HTR-8/SVneo (cell line): ENCODE measurements at regions not wholly inside any gene's neighbourhood (a gene's known extent, or its start where the extent isn't known, plus 50 kb on each side); places are given as distances from the start of the nearest gene placed in this dataset.
A peak's percentile ranks its signal among the peaks of the same experiment; 100 is the strongest.
"Not testable (repeated sequence)": the region's sequence is repeated elsewhere in the genome, so short reads cannot be mapped to it uniquely, and the experiment has no call there.

ENCODE experiments used
- DNase-seq: peaks from one replicate; pipeline ENCODE4 v3.0.0; 2011; ENCODE audit warnings: low spot score, mixed read lengths; ENCODE audit not compliant: insufficient read length
- FAIRE-seq: peaks from 2 replicates; lab custom pipeline; 2011; peaks lifted over from hg19 to GRCh38; lab: Jason Lieb, UNC

- DNase-seq (no peak), FAIRE-seq (no peak)
Measured at GRCh38 chr3:87448558-87448957, 172.2 kb upstream of the POU1F1 start.

DNA sequence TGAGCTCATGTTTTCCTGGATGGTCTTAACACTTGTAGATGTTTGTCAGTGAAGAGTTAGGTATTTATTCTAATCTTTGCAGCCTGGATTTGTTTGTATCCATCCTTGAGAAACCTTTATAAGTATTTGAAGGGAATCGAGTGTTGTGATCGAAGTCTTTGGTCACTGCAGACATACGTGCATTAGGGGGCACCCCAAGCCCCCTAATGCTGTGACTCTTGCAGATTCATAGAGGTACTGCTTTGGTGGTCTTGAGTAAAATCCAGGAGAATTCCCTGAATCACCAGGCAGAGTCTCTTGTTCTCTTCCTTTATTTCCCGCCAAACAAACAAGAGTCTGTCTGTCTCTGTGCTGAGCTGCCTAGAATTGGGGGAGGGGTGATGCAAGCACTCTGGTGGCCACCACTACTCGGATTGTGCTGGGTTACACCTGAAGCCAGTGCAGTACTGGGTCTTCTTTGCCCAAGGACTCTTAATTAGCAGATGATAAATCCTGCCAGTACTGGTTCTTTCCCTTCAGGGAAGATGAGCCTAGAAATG is 170.5 kb upstream of the POU1F1 start:
- FAIRE-seq (no peak), DNase-seq (no peak)

GRCh38 chr3:87442470-87442869 is 166.1 kb upstream of the POU1F1 start:
- no peak for FAIRE-seq
- DNase-seq = no peak

GRCh38 chr3:87437765-87438164 is 161.4 kb upstream of the POU1F1 start:
- DNase-seq = no peak

GRCh38 chr3:87436781-87437543 is 160.6 kb upstream of the POU1F1 start:
- FAIRE-seq = peak; percentile 31
- DNase-seq = no peak

More at GRCh38 chr3:87437765-87438164, 161.4 kb upstream of the POU1F1 start:
- FAIRE-seq = no peak

- FAIRE-seq (no peak), DNase-seq (no peak)
Measured at GRCh38 chr3:87435926-87436620, 159.7 kb upstream of the POU1F1 start.

- FAIRE-seq = not testable (repeated sequence)
Measured at GRCh38 chr3:87433445-87433844, 157.1 kb upstream of the POU1F1 start.

DNA sequence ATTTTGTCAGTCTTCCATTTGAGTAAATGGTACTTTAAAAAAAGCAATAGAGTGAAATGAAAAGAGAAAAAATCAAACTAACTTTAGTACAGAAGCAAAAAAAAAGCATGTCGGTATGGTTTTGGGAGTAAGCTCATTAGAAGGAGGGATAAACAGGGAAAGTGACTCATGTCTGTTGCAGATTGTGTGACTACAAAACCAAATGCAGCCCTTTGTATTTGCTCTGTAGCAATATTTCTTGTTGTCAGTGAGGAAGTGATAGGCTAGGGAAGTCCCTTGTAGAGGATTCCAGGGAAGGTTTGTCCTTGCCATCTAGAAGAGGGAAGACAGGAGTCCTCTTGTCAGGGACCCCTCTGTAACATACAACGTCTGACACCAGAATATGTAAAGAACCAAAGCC is 150.5 kb upstream of the POU1F1 start:
- FAIRE-seq (no peak), DNase-seq (no peak)

More at GRCh38 chr3:87433445-87433844, 157.1 kb upstream of the POU1F1 start:
- DNase-seq = not testable (repeated sequence)

GRCh38 chr3:87425056-87425455 is 148.7 kb upstream of the POU1F1 start:
- FAIRE-seq = no peak
- no peak for DNase-seq

GRCh38 chr3:87423336-87423735 is 147.0 kb upstream of the POU1F1 start:
- FAIRE-seq (no peak), DNase-seq (no peak)

DNA sequence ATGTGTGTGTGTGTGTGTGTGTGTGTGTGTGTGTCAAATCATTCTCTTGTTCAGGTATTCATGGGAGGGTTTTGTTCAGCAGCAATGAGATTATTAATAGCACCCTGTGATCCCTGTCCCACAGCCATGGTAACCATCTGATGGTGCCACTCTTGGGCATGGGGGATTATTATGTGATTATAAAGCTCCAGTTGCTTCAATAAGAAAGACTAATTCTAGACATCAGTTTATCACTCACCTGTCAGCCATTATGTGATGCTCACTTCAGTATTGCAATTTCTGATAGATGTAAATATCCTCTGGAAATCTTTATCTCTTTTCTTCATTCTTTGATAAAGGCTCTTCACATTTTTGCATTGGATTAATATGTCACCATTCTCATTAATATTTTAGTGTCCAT is 145.9 kb upstream of the POU1F1 start:
- no peak for DNase-seq
- no peak for FAIRE-seq

DNA sequence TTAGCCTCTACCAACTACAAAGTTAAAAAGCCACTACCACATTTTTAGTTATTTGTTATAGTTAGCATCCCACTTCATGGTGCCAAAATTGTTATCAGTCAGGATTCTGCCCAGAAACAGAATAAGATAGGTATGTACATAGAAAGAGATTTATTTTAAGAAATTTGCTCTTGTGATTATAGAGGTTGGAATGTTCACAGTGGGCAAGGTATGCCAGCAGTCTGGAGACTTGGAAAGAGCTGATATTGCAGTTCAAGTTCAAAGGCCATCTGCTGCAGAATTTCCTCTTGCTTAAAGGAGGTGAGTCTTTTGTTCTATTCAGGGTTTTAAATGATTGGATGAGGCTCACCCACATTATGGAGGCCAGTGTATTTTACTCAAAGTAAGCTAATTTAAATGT is 143.8 kb upstream of the POU1F1 start:
- no peak for FAIRE-seq
- no peak for DNase-seq

- FAIRE-seq (no peak), DNase-seq (no peak)
Measured at GRCh38 chr3:87414271-87414670, 137.9 kb upstream of the POU1F1 start.

DNA sequence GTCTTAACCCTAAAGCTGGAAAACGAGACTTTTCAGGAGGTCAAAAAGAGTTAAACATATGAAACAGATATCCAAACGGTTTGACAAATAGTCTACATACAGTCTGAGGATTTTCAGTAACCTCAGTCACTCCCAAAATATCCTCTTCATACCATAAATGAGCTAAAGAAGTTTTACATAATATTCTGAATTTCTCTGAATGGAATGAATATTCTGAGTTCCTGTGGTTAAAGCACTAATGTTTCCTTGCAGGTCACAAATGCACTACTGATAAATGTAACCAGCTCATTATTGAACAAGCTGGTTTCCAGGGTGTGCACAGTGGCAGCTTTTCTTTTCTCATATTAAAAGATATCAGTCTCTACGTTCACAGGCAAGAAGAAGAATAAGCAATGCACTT is 137.4 kb upstream of the POU1F1 start:
- DNase-seq (no peak), FAIRE-seq (no peak)

DNA sequence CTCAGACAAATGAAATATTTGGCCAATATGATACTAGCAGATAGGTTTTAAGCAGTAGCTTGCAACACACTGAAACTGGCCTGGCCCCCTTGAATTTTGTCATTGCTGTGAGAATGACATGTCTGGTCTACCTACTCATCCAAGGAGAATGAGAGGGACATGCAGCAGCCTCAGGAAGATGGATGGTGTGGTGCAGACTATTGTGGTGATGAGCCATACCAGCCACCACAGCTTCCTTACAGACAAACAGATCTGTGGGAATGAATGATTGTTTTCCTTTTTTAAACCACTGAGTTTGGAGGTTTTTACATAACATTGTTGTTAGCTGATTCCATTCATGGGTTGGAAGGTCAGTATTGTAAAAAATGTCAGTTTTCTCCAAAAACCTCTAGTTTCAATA is 133.7 kb upstream of the POU1F1 start:
- DNase-seq = no peak
- no peak for FAIRE-seq

DNA sequence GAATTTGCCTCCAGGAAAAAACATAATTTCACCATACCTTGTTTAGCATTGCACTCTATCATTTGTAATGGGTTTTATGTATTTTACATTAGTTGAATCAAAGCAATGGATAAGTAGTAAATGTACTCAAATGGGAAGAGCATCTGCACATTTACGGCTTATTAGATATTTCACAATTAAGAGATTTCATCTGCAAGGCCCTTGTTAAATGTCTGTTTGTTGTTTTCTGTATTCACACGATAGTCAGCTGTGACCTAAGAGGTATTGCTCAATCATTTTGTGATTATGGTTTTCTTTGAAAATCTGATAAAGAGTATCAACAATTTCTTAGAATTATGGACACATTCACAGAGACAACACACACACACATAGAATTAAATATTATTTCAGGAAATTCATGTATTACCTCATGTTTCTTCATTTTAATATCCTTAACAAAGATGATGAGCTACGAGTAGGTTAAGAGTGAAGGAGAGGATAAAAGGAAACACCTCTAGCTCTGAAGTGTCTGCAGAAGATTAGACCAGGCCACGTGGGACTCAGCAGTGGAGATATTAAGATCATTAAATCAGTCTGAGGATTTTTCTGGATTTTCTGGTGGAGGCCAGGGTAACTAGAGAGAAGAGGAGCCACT is 121.9 kb upstream of the POU1F1 start:
- FAIRE-seq = no peak

GRCh38 chr3:87397211-87397610 is 120.8 kb upstream of the POU1F1 start:
- FAIRE-seq (no peak), DNase-seq (no peak)

More for the DNA sequence above, 121.9 kb upstream of the POU1F1 start:
- no peak for DNase-seq

DNA sequence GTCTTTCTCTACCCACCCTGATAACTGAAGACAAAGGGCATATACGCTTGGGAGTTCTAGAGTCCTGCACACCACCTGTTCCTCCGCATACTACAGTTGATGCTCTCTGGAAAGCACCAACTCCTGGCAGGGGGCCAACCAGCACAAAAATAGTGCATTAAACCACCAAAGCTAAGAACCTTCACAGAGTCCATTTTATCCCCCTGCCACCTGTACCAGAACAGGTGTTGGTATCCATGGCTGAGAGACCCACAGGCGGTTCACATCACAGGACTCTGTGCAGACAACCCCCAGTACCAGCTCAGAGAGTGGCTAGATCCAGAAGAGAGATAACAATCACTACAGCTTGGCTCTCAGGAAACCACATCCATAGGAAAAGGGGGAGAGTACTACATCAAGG is 114.4 kb upstream of the POU1F1 start:
- no peak for DNase-seq

GRCh38 chr3:87390353-87390752 is 114.0 kb upstream of the POU1F1 start:
- FAIRE-seq (no peak), DNase-seq (no peak)

More for the DNA sequence above, 114.4 kb upstream of the POU1F1 start:
- no peak for FAIRE-seq

GRCh38 chr3:87375231-87375682 is 98.9 kb upstream of the POU1F1 start:
- no peak for FAIRE-seq

DNA sequence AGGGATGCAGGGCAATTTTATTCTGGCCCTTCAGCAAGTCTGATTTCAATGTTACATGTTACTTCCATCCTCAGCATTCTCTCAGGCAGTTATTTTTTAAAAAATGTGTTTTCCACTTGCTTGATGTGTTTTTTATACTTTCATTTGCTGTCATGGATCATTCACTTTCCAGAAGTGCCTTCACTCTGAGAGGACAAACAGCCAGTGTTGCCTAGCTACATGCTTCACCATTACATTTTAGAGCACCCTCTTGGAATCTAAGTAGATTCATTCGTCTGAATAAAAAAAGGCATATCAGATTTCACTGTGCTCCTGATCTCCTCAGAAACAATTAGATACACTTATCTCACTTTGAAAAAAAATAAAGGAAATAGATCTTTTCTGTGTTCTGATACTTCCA is 93.6 kb upstream of the POU1F1 start:
- FAIRE-seq = no peak

More at GRCh38 chr3:87375231-87375682, 98.9 kb upstream of the POU1F1 start:
- DNase-seq = no peak

More for the DNA sequence above, 93.6 kb upstream of the POU1F1 start:
- DNase-seq = no peak
